NT2/D1 (cell line): ENCODE measurements at regions not wholly inside any gene's neighbourhood (a gene's known extent, or its start where the extent isn't known, plus 50 kb on each side); places are given as distances from the start of the nearest gene placed in this dataset.

Experiments
- SUZ12 ChIP-seq: IDR thresholded peaks from 2 replicates; pipeline ENCODE4 v1.6.1; 2011; ENCODE audit not compliant: insufficient read length, insufficient read depth; ENCODE audit errors: extremely low read depth
- YY1 ChIP-seq: IDR thresholded peaks from 2 replicates; pipeline ENCODE4 v1.6.1; 2011; ENCODE audit not compliant: insufficient read length, insufficient read depth
- ZNF274 ChIP-seq: IDR thresholded peaks from 2 replicates; pipeline ENCODE4 v1.6.1; 2011; ENCODE audit warnings: mild to moderate bottlenecking, low read depth, low read length

DNA sequence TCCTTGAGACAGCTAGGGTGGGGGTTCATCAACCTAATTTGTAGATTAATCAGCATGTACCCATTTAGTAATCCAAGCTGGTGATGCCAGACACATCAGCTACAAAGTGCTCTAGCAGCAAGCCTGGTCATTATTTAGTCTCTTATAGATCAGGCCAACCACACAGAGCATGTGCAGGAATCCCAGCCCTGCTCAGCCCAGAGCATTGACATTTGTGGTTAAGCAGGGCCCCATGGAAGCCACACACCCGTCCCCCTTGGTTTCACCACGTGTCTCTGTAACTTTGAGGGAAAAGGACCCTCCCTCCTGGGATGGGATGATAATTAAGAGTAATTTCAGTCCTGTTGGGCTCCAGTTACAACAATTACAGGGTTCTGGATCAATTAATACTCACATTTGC, 268.8 kb upstream of the RPL38 start:
- TF ChIP-seq YY1 (no peak), SUZ12 (no peak), ZNF274 (no peak)
